MG63 (cell line): ENCODE measurements at regions not wholly inside any gene's neighbourhood (a gene's known extent, or its start where the extent isn't known, plus 50 kb on each side); places are given as distances from the start of the nearest gene placed in this dataset.

ENCODE experiments used
- DNase-seq: peaks from one replicate; pipeline ENCODE4 v3.0.0-alpha.2; 2020
- H3K27me3 ChIP-seq: fragments of 250-450 bp; sonication (Bioruptor Pico); 2 replicates; pipeline ENCODE4 v1.5.1; 2020; ENCODE audit warnings: mild to moderate bottlenecking, moderate library complexity
- H3K36me3 ChIP-seq: fragments of 250-450 bp; sonication (Bioruptor Pico); 2 replicates; pipeline ENCODE4 v1.5.1; 2020; ENCODE audit warnings: mild to moderate bottlenecking, moderate library complexity
- H3K4me3 ChIP-seq: fragments of 250-450 bp; sonication (Bioruptor Pico); 2 replicates; pipeline ENCODE4 v1.5.1; 2020; ENCODE audit warnings: mild to moderate bottlenecking, moderate library complexity
- H3K9me3 ChIP-seq: fragments of 250-450 bp; sonication (Bioruptor Pico); 2 replicates; pipeline ENCODE4 v1.5.1; 2020; ENCODE audit warnings: mild to moderate bottlenecking, moderate library complexity

DNA sequence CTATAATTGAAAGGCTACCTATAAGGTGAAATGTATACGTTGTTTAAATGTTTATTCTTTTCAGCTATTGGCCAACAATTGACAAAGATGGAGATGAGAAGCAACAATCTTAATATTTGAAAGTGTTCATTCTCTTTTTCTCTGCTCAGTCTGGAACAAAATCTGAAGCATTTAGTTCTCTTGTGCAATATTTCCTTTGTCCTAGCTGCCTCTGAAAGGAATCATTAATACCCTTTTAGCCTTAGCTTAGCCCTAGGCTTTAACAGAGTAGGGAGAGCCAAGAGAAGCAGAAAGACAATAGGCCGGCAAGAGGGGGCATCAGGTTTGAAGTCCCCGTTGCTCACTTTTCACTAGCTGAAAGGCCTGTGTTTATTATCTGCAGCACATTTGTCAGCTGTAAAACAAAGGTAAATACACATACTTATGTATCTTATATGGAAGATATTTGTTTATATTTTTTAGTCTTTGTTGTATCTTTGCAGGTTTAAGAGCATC, 422.5 kb upstream of the SEMA6D start:
- Histone ChIP-seq H3K27me3 (no peaks in the 10 kb centered on the region), H3K4me3 (no peak overlapping the region), H3K36me3 (no peaks in the 10 kb centered on the region), H3K9me3 (no peaks in the 10 kb centered on the region)
- no peak for DNase-seq

DNA sequence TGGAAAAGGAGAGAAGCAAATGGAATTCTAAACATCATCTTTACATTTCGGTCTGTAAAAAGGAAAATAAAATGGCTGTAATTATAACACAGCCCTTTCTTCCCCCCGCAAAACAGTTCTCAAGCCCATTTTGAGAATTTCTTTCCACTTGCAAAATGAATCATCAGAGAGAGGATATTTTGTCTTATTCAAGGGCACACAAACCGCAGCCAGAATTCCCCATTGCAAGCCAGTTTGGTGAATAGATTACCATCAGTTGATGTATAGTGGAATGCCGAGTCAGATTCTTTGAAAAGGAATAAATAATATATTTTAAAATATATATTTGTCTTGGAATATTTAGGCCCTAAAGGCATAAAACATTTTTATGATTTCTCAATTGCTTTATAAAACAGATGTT, 420.4 kb upstream of the SEMA6D start:
- Histone ChIP-seq H3K9me3 (no peaks in the 10 kb centered on the region), H3K4me3 (no peak overlapping the region), H3K27me3 (no peaks in the 10 kb centered on the region), H3K36me3 (no peaks in the 10 kb centered on the region)
- DNase-seq, result no peak

DNA sequence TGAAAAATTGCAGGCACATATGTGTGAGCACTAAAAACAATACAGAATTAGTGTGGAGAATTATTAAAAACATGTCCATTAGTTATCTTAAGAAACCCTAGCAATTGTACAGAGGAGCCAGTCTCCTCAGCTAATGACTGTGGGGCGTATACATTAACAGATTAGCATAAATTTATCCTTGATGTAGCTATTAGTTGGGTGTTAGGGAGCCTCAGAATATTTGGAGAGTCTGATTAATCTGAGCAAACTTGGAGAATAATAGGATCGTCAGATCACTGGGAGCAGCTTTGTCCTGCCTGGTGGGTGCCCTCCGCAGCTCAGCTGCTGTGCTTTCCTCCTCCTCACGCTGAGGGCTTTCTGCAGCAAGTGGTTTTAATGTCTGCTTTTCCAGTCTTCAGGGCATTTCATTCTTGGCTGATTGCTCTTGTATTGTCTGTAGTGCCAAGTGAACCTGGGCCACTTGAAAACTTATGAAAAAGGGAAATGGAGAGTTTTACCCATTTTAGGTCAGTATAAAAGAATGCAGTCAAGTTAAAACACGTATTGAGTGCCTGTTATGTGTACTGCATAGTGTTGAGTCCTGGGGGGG, 417.4 kb upstream of the SEMA6D start:
- H3K4me3 ChIP-seq, result no peak overlapping the region
- no peaks in the 10 kb centered on the region for H3K36me3 ChIP-seq
- H3K9me3 ChIP-seq, result no peaks in the 10 kb centered on the region
- H3K27me3 ChIP-seq, result no peaks in the 10 kb centered on the region
- DNase-seq, result no peak

DNA sequence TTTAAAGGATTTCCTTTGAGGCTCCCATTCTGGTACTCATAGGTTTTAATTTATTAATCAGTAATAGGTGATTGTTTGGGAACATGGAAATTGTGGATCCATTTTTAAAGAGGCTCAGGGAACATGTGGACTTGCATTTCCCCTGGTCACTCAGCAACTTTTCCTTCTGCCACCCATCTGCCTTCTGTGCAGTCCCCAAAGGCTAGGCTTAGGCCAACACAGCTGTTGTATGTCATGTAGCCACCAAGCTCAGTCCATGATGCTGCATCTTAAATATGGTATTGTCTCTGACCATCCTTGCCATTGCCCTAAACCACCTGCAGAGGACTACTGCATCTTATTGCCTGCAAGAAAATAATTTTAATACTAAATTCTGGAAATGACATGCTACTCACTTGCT, 416.7 kb upstream of the SEMA6D start:
- no peak overlapping the region for H3K4me3 ChIP-seq
- no peaks in the 10 kb centered on the region for H3K27me3 ChIP-seq
- no peak for DNase-seq
- no peaks in the 10 kb centered on the region for H3K36me3 ChIP-seq
- H3K9me3 ChIP-seq, result no peaks in the 10 kb centered on the region

DNA sequence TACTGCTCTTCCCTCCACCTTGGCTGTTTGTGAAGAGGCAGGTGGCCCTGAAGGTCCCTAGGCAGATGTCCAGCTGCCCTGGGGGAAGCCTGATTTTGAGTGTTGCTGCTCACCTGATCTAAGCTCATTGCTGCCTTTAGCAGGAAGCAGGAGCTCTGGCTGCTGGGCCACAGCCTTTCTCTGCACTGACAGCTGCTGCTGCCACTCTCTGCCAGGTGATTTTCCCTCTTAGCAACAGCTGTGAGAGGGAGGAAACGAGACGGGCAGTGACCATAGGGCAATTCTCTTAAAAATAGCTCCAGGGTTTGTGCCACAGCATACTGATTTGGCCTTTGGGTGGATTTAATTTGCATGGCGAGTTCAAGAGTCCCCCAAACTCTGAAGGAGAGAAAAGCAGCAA, 415.8 kb upstream of the SEMA6D start:
- H3K27me3 ChIP-seq, result no peaks in the 10 kb centered on the region
- H3K4me3 ChIP-seq, result no peak overlapping the region
- H3K9me3 ChIP-seq, result no peaks in the 10 kb centered on the region
- no peaks in the 10 kb centered on the region for H3K36me3 ChIP-seq
- no peak for DNase-seq

DNA sequence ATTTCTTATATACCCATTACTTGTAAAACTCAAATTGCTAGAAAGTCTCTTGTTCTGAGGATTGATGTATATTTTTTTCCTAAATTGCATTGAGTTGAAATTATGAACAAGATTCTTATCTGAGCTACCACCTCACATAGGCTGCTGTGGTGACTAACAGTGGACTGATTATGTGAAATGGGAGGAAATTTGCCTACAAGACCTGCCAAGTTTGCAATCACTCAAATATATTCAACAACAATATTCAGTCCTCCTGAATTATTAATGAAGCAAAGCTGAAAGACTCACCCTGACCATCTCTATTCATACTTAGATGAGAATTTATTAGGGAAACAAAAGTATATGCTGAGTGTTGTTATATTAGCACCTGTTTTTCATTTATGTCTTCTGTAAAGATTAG, 412.6 kb upstream of the SEMA6D start:
- DNase-seq, result no peak
- no peaks in the 10 kb centered on the region for H3K36me3 ChIP-seq
- H3K27me3 ChIP-seq, result no peaks in the 10 kb centered on the region
- H3K4me3 ChIP-seq, result no peak overlapping the region
- no peaks in the 10 kb centered on the region for H3K9me3 ChIP-seq

DNA sequence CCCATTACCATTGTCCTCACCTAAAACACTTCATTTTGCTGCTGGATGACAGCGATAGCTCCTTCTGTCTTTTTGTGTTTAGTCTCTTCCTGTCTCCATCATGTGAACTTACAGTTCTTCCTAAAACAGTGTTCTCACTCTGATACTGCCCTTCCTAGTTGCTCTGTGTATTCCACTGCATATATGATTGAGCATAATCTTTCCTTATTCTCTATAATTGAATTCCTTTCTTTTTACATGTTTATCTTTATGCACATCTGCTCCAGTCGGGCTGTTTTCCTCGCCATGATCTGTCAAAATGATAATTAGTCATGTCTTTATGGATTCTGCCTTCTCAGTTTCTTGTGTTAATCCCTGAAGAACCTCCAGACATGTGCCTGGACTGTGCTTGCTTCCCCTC, 405.1 kb upstream of the SEMA6D start:
- H3K4me3 ChIP-seq, result no peak overlapping the region
- no peaks in the 10 kb centered on the region for H3K27me3 ChIP-seq
- H3K9me3 ChIP-seq, result no peaks in the 10 kb centered on the region
- no peaks in the 10 kb centered on the region for H3K36me3 ChIP-seq
- DNase-seq, result no peak

DNA sequence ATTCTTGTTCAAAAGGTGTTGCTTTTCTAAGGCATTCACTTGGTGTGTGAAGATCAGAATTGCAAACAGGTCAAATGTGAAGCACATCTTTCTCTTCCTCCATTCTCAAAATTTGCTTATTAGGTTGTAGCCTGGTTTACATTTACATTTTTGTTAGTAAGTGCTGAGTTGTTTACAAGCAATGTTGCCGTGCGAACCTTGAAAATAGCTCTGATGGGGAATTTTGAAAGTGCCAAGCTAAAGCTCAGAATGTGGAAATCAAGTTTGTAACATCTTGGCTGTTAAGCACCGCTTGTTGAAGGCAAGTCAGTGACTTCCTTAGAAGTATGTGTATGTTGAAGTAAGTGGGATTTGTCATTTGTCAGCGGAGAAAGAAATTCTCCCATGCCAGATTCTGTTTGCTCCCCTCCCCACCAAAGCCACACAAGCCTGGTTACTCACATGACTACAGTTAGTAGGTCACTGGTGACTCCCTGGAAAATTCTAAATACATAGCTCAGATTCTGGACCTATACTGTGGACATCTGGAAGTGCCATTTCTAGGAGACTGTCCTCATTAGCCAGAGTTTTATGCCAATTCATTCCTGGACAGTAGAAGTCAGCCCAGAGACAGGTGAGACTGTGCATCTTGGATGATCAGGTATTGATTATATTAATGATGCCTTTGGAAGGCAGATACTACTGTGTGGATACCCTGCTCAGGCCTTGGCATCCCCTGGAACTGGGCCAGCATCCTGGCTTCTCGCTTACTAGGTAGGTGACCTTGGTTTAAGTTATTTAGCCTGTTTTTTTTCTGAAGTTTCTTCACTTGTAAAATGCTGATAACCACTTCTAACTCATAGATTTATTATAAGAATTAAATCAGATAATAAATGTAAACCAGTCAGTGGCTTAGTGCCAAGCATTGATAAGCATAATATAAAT, 390.6 kb upstream of the SEMA6D start:
- H3K36me3 ChIP-seq, result no peaks in the 10 kb centered on the region
- no peak for DNase-seq

DNA sequence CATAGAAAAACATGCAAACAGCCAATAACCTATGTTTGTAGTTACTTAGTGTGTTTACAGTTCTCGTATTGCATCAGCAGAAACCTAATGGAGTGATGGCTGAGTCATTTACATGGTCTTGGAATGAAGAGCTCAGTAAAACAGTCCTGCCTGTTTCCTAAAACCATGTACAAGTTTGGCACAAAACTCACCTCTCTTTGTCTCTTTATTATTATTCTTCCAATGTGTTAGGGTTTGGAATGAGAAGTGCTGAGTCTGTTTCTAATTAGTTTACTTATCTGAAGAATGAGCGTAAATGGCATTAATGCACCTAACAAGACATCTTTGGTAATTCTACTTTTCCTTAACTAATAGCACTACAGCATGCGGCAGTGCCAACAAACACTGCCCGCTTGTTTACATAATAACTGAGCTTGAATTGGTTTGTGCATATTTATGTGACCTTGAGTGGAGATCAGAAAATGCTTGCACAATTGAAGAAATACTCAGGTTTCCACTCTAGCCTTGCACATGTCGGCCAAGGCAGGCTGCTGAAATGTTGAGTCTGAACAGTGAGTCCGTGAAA, 385.4 kb upstream of the SEMA6D start:
- H3K9me3 ChIP-seq, result no peaks in the 10 kb centered on the region; the same call in 1 of the 2 replicates
- DNase-seq, result peak; percentile 41

More for the DNA sequence above, 390.6 kb upstream of the SEMA6D start:
- Histone ChIP-seq H3K9me3 (no peaks in the 10 kb centered on the region), H3K4me3 (no peak overlapping the region), H3K27me3 (no peaks in the 10 kb centered on the region; the same call in 1 of the 2 replicates)

DNA sequence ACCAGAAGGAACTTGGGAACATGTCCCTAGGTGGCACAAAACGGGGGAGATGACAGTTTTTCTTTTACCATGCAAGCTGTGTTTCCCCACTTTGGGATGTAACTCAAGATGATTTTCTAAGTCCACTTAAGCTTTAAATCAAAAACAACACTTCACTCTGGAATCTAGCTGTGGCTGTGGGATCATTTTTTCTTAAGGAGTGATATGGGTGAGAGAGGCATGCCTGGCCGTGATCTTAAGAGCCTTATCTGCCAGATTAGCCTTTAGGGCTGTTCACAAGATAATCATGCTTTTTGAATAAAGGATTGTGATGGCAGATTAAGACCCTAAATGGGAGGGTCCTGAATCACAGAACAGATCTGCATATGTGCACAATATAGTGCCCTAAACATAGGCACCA, 384.8 kb upstream of the SEMA6D start:
- no peaks in the 10 kb centered on the region for H3K36me3 ChIP-seq
- DNase-seq, result no peak
- H3K4me3 ChIP-seq, result no peak overlapping the region

More for the DNA sequence above, 385.4 kb upstream of the SEMA6D start:
- Histone ChIP-seq H3K36me3 (no peaks in the 10 kb centered on the region), H3K4me3 (no peak overlapping the region), H3K27me3 (no peaks in the 10 kb centered on the region)

DNA sequence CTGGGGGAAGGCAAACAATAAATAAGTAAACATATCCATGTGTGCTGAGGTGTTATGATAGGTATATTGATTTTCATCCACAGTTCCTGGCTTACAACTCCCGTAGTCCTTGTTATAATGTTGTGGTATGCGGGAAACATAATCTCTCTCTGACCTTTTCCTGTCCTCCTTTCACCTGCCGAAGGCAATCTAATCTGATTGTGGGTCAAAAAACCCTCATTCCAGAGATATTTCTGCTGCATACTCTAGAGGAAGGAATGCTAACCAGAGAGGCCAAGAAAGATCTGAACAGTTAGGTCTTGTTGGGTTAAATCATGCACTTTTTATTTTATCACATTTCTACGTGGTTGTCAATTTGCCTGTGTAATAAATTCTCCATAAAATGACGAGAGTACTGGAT, 383.6 kb upstream of the SEMA6D start:
- no peak for DNase-seq
- H3K27me3 ChIP-seq, result no peaks in the 10 kb centered on the region
- H3K9me3 ChIP-seq, result no peaks in the 10 kb centered on the region; the same call in 1 of the 2 replicates
- no peaks in the 10 kb centered on the region for H3K36me3 ChIP-seq
- no peak overlapping the region for H3K4me3 ChIP-seq

More for the DNA sequence above, 384.8 kb upstream of the SEMA6D start:
- Histone ChIP-seq H3K27me3 (no peaks in the 10 kb centered on the region), H3K9me3 (no peaks in the 10 kb centered on the region; the same call in 1 of the 2 replicates)

DNA sequence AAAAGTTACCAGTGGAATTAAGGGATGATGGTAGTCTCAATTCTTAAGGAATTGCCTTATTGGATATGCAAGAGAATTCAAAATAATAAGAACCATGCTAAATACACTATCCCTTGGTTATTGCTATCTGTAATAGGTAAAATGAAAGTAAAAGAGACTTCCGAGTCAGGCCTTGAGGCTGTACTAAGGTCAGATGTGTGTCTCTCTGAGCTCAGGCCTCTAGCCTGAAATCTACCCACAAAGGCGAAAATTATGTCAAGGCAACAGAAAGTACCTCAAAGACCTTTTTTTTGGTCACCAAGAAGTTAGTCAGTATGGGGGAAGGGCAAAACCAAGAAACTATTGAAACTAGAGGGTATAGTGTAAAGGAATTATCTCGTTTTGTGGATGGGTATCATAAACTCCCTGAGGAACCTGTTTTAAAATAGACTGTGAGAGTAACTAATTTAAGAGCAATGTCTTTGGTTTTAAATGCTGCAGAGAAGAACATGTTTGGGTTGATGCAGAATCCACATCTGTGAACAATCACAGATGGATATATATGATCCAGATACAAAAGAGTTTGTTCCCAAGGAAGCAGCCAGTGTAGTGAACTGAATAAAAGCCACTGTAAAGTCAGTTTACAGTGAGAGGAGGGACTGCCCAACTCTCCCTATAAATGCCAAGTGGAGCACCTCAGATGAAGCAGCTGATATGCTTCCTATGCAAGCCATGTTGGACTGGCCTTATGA, 382.3 kb upstream of the SEMA6D start:
- Histone ChIP-seq H3K4me3 (no peak overlapping the region), H3K27me3 (no peaks in the 10 kb centered on the region), H3K9me3 (no peaks in the 10 kb centered on the region; the same call in 1 of the 2 replicates), H3K36me3 (no peaks in the 10 kb centered on the region)
- no peak for DNase-seq

DNA sequence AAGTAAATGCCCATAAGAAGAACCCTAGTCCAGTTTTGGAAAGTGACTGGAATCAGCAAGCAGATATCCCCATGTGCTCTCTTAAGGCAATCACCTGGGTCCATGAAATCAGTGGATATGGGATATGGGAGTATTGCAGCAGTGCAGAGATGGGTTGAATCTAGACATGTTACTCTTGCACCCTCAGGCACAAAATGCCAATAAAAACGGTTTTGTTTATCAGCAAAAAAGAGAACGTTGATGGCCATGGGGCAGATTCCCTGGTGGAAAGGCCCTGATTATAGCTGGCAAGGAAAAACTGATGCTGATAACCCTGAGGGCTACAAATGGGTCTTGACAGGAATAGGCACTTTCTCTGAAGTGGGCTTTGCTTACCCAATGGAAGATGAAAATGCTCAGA, 380.2 kb upstream of the SEMA6D start:
- DNase-seq, result no peak
- no peaks in the 10 kb centered on the region for H3K36me3 ChIP-seq
- H3K9me3 ChIP-seq, result no peaks in the 10 kb centered on the region; the same call in 1 of the 2 replicates
- H3K27me3 ChIP-seq, result no peaks in the 10 kb centered on the region
- no peak overlapping the region for H3K4me3 ChIP-seq

DNA sequence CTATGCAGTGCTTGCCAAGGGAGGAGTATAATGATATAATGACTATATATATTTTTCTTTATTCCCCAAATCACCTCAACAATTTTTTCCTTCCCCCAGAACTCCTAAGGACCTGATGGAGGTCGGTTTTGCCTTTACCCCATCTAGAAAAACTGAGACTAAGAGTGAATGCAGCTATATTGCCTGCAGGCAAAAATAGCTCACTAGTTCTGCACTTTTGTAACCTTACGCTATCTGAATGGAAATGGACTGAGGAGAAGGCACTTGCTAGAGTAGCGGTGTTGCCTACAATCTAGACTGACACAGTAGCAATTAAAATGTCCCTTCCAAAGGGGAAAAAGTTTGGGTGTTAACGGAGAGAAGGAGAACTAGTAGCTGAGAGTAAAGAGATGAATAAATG, 379.5 kb upstream of the SEMA6D start:
- no peak for DNase-seq
- H3K27me3 ChIP-seq, result no peaks in the 10 kb centered on the region
- H3K4me3 ChIP-seq, result no peak overlapping the region
- H3K36me3 ChIP-seq, result no peaks in the 10 kb centered on the region
- no peaks in the 10 kb centered on the region; the same call in 1 of the 2 replicates for H3K9me3 ChIP-seq

DNA sequence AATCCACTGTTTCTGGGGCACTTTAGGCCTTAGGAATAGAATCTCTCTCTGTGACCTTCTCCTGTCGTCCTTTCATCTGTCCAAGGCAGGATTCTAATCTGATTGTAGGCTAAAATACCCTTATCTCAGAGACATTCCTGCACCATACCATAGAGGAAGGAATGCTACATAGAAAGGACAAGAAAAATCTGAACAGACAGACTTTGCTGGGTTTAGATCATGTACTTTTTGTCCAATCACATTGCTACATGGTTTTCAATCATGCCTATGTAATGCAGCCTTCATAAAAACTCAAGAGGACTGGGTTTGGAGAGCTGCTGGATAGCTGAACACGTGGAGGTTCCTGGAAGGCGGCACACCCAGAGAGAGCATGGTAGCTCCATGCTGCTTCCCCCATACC, 378.5 kb upstream of the SEMA6D start:
- H3K9me3 ChIP-seq, result no peaks in the 10 kb centered on the region; the same call in 1 of the 2 replicates
- DNase-seq, result no peak
- no peak overlapping the region for H3K4me3 ChIP-seq
- no peaks in the 10 kb centered on the region for H3K27me3 ChIP-seq
- H3K36me3 ChIP-seq, result no peaks in the 10 kb centered on the region

DNA sequence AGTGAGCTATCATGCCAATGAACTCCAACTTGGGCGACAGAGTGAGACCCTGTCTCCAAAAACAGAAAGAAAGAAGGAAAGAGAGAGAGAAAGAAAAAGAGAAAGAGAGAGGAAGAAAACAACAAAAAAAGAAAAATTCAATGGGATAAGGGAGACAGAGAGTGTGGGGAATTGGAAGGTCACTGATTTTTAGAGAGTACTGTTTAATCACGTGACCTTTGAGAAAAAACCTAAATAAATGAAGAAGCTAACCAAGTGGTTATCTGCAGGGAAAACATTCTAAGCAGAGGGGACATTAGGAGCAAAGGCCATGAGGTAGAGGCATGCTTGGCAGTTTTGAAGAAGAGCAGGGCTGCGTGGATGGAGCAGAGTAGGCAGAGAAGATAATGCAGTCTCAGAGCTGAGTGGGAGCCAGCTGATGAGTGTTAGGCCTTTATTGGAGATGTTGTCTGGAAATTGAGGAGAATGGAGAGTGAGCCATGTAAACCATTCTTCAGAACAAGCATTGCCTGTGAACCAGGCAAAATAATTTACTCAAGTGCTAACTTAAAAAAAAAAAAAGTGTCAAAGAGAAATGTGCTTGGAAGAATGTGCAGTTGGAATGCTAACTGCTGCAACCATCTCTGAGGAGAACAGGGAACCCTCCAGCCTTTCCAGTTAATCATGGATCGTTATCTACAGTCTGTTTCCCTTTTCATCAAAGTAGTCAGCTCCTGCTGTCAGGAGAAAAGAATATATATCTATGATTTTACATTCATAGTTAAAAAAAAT, 377.3 kb upstream of the SEMA6D start:
- H3K36me3 ChIP-seq, result no peaks in the 10 kb centered on the region
- H3K27me3 ChIP-seq, result no peaks in the 10 kb centered on the region
- no peak for DNase-seq
- no peaks in the 10 kb centered on the region for H3K9me3 ChIP-seq
- H3K4me3 ChIP-seq, result no peak overlapping the region
